ENCODE measurements at regions not wholly inside any gene's neighbourhood (a gene's known extent, or its start where the extent isn't known, plus 50 kb on each side); places are given as distances from the start of the nearest gene placed in this dataset.
A peak's percentile ranks its signal among the peaks of the same experiment; 100 is the strongest.

- DNase-seq, result peak; percentile 30
Observed at GRCh38 chr3:127137113-127137512, 55.8 kb upstream of the PRR23E start.

- peak; percentile 41 for DNase-seq
Observed at GRCh38 chr3:127137757-127138536, 55.0 kb upstream of the PRR23E start.

- DNase-seq, result peak; percentile 30
Observed at GRCh38 chr3:127139601-127140500, 53.1 kb upstream of the PRR23E start.

- peak; percentile 44 for DNase-seq
Observed at GRCh38 chr3:127140501-127141460, 52.1 kb upstream of the PRR23E start.

- DNase-seq, result no peak
Observed at GRCh38 chr3:127141921-127142730, 50.8 kb upstream of the PRR23E start.

Data from islet precursor cell (in vitro differentiated cells).